ENCODE measurements at regions not wholly inside any gene's neighbourhood (a gene's known extent, or its start where the extent isn't known, plus 50 kb on each side); places are given as distances from the start of the nearest gene placed in this dataset.

DNA sequence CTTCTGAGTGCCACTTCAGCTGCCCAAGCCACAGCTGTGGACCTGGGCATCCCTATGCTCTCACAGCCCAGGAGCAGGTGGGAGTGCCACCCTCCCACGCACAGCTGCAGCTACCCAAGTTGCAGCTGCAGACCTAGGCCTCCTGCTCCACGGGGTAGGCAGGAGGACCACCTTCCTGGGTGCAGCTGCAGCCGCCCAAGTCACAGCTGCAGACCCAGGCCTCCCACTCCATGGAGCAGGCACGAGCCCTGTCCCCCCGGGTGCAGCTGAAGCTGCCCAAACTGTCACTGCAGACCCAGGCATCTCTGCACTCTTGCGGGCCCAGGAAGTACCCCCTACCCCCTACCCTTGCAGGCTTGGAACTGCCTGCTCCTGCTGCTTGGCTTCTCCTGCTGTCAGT lies 260.2 kb downstream of the XPNPEP1 start:
- TF ChIP-seq, protein P1, sequence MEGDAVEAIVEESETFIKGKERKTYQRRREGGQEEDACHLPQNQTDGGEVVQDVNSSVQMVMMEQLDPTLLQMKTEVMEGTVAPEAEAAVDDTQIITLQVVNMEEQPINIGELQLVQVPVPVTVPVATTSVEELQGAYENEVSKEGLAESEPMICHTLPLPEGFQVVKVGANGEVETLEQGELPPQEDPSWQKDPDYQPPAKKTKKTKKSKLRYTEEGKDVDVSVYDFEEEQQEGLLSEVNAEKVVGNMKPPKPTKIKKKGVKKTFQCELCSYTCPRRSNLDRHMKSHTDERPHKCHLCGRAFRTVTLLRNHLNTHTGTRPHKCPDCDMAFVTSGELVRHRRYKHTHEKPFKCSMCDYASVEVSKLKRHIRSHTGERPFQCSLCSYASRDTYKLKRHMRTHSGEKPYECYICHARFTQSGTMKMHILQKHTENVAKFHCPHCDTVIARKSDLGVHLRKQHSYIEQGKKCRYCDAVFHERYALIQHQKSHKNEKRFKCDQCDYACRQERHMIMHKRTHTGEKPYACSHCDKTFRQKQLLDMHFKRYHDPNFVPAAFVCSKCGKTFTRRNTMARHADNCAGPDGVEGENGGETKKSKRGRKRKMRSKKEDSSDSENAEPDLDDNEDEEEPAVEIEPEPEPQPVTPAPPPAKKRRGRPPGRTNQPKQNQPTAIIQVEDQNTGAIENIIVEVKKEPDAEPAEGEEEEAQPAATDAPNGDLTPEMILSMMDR (IDR thresholded peaks at IDR 0.05 in 8 of 11, conservative IDR thresholded peaks at IDR 0.05 in 3 of 11): no peak
- TF ChIP-seq POLR2A (IDR thresholded peaks at IDR 0.05): no peak

Measured in spleen (tissue), 7 donors.